Left ventricle myocardium superior (tissue), 1 donor: ENCODE measurements at regions not wholly inside any gene's neighbourhood (a gene's known extent, or its start where the extent isn't known, plus 50 kb on each side); places are given as distances from the start of the nearest gene placed in this dataset.

Source experiments
- ATAC-seq: fragments of 200-7000 bp; cut with Tn5 transposase; one replicate; pipeline ENCODE4 v1.9.1; 2020; ENCODE audit warnings: mild to moderate bottlenecking, moderate library complexity
- DNase-seq: peaks from one replicate; pipeline ENCODE4 v3.0.0-alpha.2; 2020
- intact Hi-C: fragments of 100-400 bp; cut with micrococcal nuclease; formaldehyde crosslinking; loops from one replicate; pipeline ENCODE4 v1.11.0; 2022
- donor health status: DM: no; HTN: yes; CAD: no; lungs with severe emphysema.

GRCh38 chr2:523698-524270 lies 153.4 kb downstream of the TMEM18 start:
- intact Hi-C loops = no loop called here
- no peak for DNase-seq
- ATAC-seq = no peak

DNA sequence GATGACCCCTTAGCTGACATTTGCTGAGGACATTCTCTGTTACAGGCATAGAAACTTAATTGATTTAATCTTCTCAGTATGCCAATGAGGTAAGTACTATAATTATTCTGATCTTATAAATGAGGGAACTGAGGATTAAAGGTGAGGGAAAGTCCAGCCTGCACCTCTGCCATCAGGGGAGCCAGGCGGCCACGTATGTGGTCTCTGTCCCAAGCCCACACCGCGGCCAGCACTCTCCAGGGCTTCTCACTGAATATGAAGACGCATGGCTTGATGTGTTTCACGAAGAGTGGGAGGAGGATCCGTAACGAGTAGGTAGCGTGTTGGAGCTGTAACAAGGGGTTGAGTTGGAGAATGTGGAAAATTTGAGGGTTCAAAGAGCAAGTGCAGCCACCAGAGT lies 154.4 kb downstream of the TMEM18 start:
- intact Hi-C loops = no loop called here
- ATAC-seq = no peak

GRCh38 chr2:521853-522530 lies 155.2 kb downstream of the TMEM18 start:
- DNase-seq (no peak), ATAC-seq (no peak)
- intact Hi-C loops = no loop called here

More for the DNA sequence above, 154.4 kb downstream of the TMEM18 start:
- no peak for DNase-seq

- intact Hi-C loops = no loop called here
- DNase-seq (no peak), ATAC-seq (no peak)
Measured at GRCh38 chr2:520663-521340, 156.4 kb downstream of the TMEM18 start.

GRCh38 chr2:516944-517343 lies 160.3 kb downstream of the TMEM18 start:
- ATAC-seq (no peak), DNase-seq (no peak)
- intact Hi-C loops = no loop called here

GRCh38 chr2:516131-516530 lies 161.1 kb downstream of the TMEM18 start:
- no peak for DNase-seq
- no peak for ATAC-seq
- intact Hi-C loops = no loop called here

GRCh38 chr2:515441-516127 lies 161.6 kb downstream of the TMEM18 start:
- no peak for DNase-seq
- ATAC-seq = no peak
- intact Hi-C loops = no loop called here

- DNase-seq = no peak
- intact Hi-C loops = no loop called here
- ATAC-seq = no peak
Measured at GRCh38 chr2:513981-514706, 163.1 kb downstream of the TMEM18 start.

GRCh38 chr2:510839-511238 lies 166.4 kb downstream of the TMEM18 start:
- intact Hi-C loops = no loop called here
- DNase-seq = no peak
- no peak for ATAC-seq

DNA sequence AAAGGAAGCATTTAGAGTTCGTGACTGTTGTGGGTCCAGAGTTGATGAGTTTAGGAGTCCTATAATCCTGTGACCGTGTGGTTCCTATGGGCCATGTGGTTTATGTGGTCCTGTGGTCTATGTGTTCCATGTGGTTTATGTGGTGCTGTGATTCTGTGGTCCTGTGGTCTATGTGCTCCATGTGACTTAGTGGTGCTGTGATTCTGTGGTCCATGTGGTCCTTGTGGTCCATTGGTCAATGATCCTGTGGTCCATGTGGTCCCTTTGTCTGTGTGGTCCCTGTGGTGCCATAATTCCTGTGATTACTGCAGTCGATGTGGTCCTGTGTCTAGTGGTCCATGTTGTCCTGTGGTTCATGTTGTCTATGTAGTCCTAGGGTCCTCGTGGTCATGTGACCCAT lies 167.3 kb downstream of the TMEM18 start:
- DNase-seq = no peak
- intact Hi-C loops = no loop called here
- ATAC-seq = no peak

DNA sequence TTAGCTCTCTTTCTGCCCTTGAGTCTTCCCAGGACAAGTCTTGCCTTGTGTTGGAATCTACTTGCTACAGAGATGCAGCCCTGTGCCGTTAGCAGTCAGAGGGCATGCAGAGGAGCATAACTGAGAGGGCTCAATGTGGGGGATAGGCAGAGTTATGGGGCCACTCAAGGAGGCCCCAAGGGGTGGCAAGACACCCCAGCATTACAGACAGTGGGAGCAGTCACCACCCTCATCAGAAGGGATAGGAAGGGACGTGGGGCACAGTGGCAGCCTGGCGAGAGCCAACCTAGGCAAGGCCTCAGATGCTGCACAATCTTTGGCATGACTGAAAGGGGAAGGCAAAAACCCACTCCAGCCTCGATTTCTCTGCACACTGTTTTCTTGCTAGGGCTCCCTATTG lies 169.1 kb downstream of the TMEM18 start:
- intact Hi-C loops = no loop called here
- DNase-seq = no peak
- no peak for ATAC-seq

DNA sequence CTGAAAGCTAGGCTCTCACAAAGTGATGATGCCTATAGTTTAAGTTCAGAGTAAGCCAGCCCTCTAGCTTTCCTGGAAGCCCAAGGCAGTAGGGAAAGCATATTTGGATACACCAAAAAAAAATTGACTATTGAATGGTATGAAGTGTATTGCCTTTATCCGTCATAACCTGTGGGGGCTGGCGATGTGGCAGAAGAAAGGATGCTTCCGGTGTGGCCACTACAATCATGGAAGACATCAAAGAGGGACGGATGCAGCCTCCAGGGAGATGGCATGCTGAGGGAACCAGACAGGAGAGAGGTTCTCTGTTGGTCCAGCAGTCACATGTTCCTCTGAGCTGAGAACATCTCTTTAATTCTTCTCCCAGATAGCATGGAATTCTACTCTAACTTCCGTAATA lies 170.3 kb downstream of the TMEM18 start:
- intact Hi-C loops = no loop called here
- no peak for ATAC-seq
- DNase-seq = no peak

GRCh38 chr2:506451-506850 lies 170.8 kb downstream of the TMEM18 start:
- ATAC-seq = no peak
- intact Hi-C loops = no loop called here
- DNase-seq = no peak

GRCh38 chr2:505941-506340 lies 171.3 kb downstream of the TMEM18 start:
- DNase-seq (no peak), ATAC-seq (no peak)
- intact Hi-C loops = no loop called here

- ATAC-seq (no peak), DNase-seq (no peak)
- intact Hi-C loops = no loop called here
Measured at GRCh38 chr2:503288-503999, 173.8 kb downstream of the TMEM18 start.

DNA sequence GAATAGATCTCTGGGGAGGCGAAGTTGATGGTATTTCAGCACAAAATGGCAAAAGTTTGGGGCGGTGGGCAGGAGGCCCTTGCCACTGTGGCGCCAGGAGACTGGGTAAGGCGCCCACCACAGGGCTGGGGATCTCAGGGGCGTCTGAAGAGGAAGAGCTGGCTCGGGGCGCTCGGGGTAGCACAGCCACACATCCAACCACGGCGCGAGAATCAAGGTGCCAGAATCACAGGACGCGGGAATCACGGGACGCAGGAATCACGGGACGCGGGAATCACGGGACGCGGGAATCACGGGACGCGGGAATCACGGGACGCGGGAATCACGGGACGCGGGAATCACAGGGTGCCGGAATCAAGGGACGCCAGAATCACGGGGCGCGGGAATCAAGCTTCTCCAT lies 174.4 kb downstream of the TMEM18 start:
- intact Hi-C loops = no loop called here
- DNase-seq (no peak), ATAC-seq (no peak)

DNA sequence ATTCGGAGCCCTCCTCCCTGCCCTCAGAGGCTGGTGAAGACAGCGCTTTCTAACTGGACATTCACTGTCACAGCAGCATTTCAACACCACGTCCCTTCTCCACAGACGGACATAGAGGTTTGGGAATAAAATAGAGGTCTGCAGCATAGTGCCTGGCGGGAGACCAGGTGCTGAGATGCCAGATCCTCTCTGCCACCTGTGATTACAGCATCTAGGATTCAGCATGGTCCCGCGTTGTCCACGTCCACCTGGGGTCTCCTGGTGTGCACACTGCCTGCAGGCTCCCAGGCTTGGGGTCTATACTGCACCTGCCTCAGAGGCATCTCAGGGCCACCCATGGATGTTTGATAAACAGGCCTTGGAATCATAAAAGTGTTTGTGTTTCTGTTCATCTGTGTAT lies 175.5 kb downstream of the TMEM18 start:
- no peak for ATAC-seq
- intact Hi-C loops = no loop called here
- DNase-seq = no peak

DNA sequence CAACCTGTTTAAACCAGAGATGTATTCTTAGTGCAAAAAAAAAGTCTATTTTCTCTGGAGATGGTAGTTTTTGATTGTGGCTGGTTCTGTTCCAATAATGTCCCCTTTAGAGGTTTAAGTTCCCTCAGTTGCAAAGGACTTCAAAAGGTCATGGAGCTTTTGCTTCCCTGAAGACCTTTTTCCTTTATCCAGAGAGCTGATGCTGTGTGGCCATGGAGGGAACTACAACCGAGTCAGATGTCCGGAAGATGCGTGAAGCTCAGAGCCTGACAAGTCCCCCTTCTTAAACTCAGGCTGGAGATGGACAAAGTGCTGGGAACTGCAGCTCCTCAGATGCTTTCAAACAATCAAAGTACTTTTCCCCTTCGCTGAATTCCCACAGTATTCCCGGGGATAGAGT lies 176.1 kb downstream of the TMEM18 start:
- DNase-seq (no peak), ATAC-seq (no peak)
- intact Hi-C loops = no loop called here

- DNase-seq (no peak), ATAC-seq (no peak)
- intact Hi-C loops = no loop called here
Measured at GRCh38 chr2:499726-500125, 177.5 kb downstream of the TMEM18 start.
